Breast epithelium (tissue), 3 donors: ENCODE measurements at regions not wholly inside any gene's neighbourhood (a gene's known extent, or its start where the extent isn't known, plus 50 kb on each side); places are given as distances from the start of the nearest gene placed in this dataset.

Source experiments
- POLR2A ChIP-seq: fragments of 450-650 bp; IDR thresholded peaks from one replicate; pipeline ENCODE4 v1.6.1; 2016; ENCODE audit warnings: antibody characterized with exemption, mild to moderate bottlenecking, moderate library complexity
- POLR2AphosphoS5 ChIP-seq, 3 donors: sonication (generic); formaldehyde crosslinking; IDR thresholded peaks; one replicate each; pipeline ENCODE4 v1.6.1; 2017; ENCODE audit warnings: antibody characterized with exemption in 3 of 3

- TF ChIP-seq POLR2AphosphoS5 (IDR thresholded peaks at IDR 0.05) (no peak), POLR2A (no peak)
Measured at GRCh38 chr9:106797299-106797698, 65.7 kb upstream of the ZNF462 start.
